Lower leg skin (tissue), 3 donors: ENCODE measurements at regions not wholly inside any gene's neighbourhood (a gene's known extent, or its start where the extent isn't known, plus 50 kb on each side); places are given as distances from the start of the nearest gene placed in this dataset.

ENCODE experiments used
- CTCF ChIP-seq, 3 donors: fragments of 450-650 bp; IDR thresholded peaks; one replicate each; pipeline ENCODE4 v1.5.1; 2016; ENCODE audit warnings: antibody characterized with exemption in 3 of 3, mild to moderate bottlenecking in 3 of 3, moderate library complexity in 2 of 3
- POLR2A ChIP-seq, 2 donors: fragments of 450-650 bp; IDR thresholded peaks; one replicate each; pipeline ENCODE4 v1.6.1; 2016 to 2017; ENCODE audit warnings: antibody characterized with exemption in 2 of 2, mild to moderate bottlenecking in 1 of 2, moderate library complexity in 1 of 2

DNA sequence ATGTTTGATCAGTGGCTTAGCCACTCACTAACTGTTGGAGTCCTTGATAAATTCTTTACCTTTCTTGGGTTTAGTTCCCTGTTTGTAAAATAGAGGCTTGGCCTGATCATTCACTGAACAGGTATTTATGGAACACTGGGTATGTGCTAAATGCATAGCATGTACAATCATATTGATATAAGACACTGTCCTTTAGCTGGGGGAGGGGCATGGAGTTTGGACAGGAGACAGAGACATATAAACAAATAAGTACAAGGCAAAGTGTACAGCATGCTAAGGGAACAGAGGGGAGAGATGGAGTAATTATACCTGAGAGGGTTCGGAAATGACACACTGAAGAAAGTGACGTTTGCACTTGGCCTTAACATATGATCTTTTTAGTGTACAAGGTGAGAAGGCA is 124.3 kb upstream of the CACNA1E start:
- no peak for TF ChIP-seq POLR2A (IDR thresholded peaks at IDR 0.05)
- TF ChIP-seq CTCF (IDR thresholded peaks at IDR 0.05), result no peak
